Mucosa of descending colon (tissue), 3 donors: ENCODE measurements at regions not wholly inside any gene's neighbourhood (a gene's known extent, or its start where the extent isn't known, plus 50 kb on each side); places are given as distances from the start of the nearest gene placed in this dataset.

Source experiments
- ATAC-seq: fragments of 200-7000 bp; cut with Tn5 transposase; one replicate; pipeline ENCODE4 v1.9.1; 2020; ENCODE audit warnings: mild to moderate bottlenecking, moderate library complexity
- DNase-seq, 3 donors: peaks; one replicate each; pipeline ENCODE4 v3.0.0-alpha.2; 2020
- H3K36me3 ChIP-seq: fragments of 200-600 bp; one replicate; pipeline ENCODE4 v1.8.0; 2021; ENCODE audit warnings: low read depth, mild to moderate bottlenecking
- H3K4me1 ChIP-seq: fragments of 200-600 bp; one replicate; pipeline ENCODE4 v1.8.0; 2021; ENCODE audit warnings: low read depth, mild to moderate bottlenecking
- H3K4me3 ChIP-seq: fragments of 200-600 bp; one replicate; pipeline ENCODE4 v1.8.0; 2021; ENCODE audit warnings: mild to moderate bottlenecking
- H3K9me3 ChIP-seq: fragments of 200-600 bp; one replicate; pipeline ENCODE4 v1.8.0; 2021; ENCODE audit warnings: mild to moderate bottlenecking
- CTCF ChIP-seq: fragments of 200-600 bp; IDR thresholded peaks from one replicate; pipeline ENCODE4 v1.8.0; 2022; ENCODE audit warnings: antibody characterized with exemption, mild to moderate bottlenecking
- intact Hi-C, 2 donors: fragments of 100-400 bp; cut with DNase I in 1 of 2; cut with micrococcal nuclease in 1 of 2; formaldehyde crosslinking; loops; one replicate each; pipeline versions ENCODE4 v1.11.0 to v1.11.1; 2022; cut with DNase I, micrococcal nuclease
- donor health status: DM: no; HTN: no; CAD: no; lungs with moderate emphysema.
- donor health status: DM: no; HTN: no; CAD: no.
- donor health status: DM: no; HTN: yes; CAD: no.

- intact Hi-C loops, result no loop called here
- H3K36me3 ChIP-seq, result no peaks in the 10 kb centered on the region
- no peaks in the 10 kb centered on the region for H3K4me1 ChIP-seq
- H3K9me3 ChIP-seq, result no peaks in the 10 kb centered on the region
- no peak for TF ChIP-seq CTCF
- no peak for ATAC-seq
- no peak for DNase-seq
- no peak overlapping the region for H3K4me3 ChIP-seq
Measured at GRCh38 chr3:10583798-10584708, 78.7 kb upstream of the ATP2B2 start.

- Histone ChIP-seq H3K36me3 (no peaks in the 10 kb centered on the region), H3K4me1 (no peaks in the 10 kb centered on the region), H3K9me3 (no peaks in the 10 kb centered on the region), H3K4me3 (no peak overlapping the region)
- TF ChIP-seq CTCF, result no peak
- ATAC-seq (no peak), DNase-seq (no peak)
- intact Hi-C loops, result no loop called here
Measured at GRCh38 chr3:10585945-10586344, 80.6 kb upstream of the ATP2B2 start.

GRCh38 chr3:10594915-10595314 lies 89.5 kb upstream of the ATP2B2 start:
- DNase-seq (peak in 2 of 3 donors; percentile 29 to 35), ATAC-seq (peak; percentile 64)
- intact Hi-C loops, result no loop called here
- Histone ChIP-seq H3K4me3 (no peak overlapping the region), H3K9me3 (no peaks in the 10 kb centered on the region), H3K4me1 (no peaks in the 10 kb centered on the region), H3K36me3 (no peaks in the 10 kb centered on the region)
- TF ChIP-seq CTCF, result no peak

GRCh38 chr3:10596746-10597448 lies 91.5 kb upstream of the ATP2B2 start:
- TF ChIP-seq CTCF, result no peak
- H3K9me3 ChIP-seq, result no peaks in the 10 kb centered on the region
- ATAC-seq (no peak), DNase-seq (no peak)
- H3K4me3 ChIP-seq, result no peak overlapping the region
- H3K4me1 ChIP-seq, result no peaks in the 10 kb centered on the region
- intact Hi-C loops, result no loop called here
- no peaks in the 10 kb centered on the region for H3K36me3 ChIP-seq

- intact Hi-C loops, result no loop called here
Measured at GRCh38 chr3:10597733-10598132, 92.3 kb upstream of the ATP2B2 start.

More at GRCh38 chr3:10597733-10598132, 92.3 kb upstream of the ATP2B2 start:
- ATAC-seq, result no peak
- Histone ChIP-seq H3K4me3 (no peak overlapping the region), H3K36me3 (no peaks in the 10 kb centered on the region), H3K9me3 (no peaks in the 10 kb centered on the region), H3K4me1 (no peaks in the 10 kb centered on the region)
- no peak for TF ChIP-seq CTCF
- DNase-seq, result no peak
